ENCODE measurements at regions not wholly inside any gene's neighbourhood (a gene's known extent, or its start where the extent isn't known, plus 50 kb on each side); places are given as distances from the start of the nearest gene placed in this dataset.

DNA sequence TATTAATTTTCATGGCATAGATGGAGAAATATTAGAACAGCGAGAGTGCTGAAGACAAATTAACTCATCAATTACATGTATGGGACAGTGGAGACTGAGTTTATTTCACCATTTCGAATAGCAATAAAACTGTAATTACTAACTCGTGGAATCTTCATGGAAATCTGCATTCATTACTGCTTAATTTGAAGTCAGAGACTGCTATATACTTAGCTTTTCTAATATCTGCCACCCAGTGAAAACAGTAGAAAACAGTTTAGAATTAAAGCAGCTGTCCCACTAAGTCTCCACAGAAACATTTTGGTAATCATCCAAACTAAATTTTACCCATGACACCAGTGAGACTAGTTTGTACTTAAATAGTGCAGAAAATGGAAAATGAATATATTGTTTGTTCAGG is 56.8 kb downstream of the IZUMO3 start:
- no peak for DNase-seq

DNA sequence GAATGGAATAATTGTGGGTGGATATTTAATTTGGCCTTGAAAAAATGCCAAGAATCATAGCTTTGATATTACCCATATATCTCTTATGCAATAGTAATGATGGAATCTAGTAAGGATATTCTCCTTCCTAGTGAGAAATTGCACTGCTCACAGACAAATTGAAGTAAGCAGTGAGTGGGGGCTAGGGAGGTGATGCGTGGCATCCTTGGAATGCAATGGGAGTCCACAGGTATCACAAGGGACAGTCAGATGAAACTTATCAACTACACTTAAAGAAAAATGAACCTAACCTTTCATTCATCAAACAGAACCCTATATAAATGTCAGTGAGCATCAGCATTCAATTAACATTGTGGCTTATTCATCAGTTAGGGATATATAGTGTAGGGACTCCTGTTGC is 57.8 kb downstream of the IZUMO3 start:
- DNase-seq: no peak

DNA sequence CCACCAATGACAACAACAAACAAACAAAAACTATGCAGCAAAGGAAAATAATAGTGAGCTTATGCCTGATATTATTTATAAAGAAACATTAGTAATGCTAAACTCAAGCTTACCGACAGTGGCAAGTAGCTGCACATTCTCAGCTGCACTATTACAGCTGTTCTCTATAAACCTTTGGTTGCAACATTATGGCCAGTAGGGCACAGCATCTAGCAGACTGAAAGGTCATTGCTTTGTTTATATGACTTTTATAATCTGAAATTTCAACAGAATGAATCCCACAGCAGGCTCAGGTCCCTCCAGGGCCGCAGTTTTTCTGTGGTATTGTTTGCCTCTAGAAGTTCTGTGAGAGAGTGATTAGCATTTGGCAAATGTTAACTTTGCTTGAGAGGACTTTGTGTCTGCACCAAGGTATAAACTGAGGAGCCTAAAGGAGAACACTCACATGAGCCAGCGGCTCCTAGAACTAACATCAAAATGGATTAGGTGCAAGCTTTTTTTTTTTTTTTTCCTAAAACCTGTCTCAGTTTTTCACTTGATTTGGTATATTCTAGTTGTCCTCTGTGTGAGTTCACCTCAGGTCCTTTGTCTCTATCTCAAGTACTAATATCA is 58.3 kb downstream of the IZUMO3 start:
- DNase-seq: no peak

DNA sequence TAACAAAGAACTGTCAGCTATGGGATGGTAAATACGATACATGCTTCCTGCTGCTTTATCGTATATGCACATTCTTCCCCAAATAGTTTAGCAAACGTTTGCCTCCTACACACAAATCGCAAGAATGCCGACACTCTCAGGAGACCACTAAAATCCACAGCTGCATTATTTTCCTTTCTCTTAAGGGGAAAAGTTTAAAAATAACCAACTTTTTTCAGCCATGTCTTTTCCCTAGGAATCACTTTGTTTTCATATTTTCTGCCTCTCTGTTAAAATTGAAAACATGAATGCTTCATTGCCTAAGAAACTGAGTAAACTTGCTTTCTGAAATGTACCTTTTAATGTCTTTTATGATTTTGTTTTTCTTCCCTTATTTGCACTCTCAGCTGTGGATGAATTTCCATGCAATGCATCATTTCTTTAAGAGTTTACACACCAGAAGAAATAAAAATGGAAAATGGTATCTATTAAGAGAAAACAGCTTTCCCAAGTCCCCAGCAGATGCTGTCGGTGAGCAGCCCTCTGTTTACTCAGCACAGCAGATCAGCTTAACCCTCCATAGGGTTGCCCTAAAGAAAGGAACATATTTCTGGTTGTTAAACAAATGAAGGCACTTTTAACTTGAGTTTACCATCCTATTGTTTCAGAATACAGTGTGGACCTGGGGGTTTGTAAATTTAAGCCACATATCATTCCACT is 66.2 kb downstream of the IZUMO3 start:
- DNase-seq: no peak

DNA sequence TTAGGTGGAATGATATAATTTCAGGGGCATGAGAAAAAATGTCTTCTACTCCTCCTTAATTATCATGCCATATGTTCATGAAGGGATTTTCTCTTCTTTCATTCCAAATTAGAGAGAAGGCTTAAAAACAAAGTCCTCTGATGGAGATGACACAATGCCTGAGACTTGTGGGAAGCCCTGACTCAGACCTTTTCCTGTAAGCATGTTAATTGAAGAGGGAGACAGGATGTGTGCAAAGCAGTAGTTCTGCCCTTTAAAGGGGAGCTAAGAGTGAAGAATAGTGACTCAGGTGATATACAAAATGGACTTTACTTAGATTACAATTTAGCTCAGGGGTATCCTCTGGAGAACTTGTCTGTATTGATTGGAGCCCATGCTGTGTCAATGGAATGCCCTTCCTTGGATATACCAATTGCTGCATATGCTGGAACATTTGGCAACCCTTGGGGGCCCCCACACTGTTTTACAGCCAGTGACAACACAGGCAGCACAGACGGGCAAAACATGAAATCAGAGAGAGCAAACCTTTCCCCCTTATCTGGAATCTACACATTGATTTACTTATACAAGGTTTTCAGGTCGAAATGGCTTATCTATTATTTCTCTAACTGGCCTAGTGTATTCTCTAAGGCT is 81.3 kb downstream of the IZUMO3 start:
- no peak for DNase-seq

DNA sequence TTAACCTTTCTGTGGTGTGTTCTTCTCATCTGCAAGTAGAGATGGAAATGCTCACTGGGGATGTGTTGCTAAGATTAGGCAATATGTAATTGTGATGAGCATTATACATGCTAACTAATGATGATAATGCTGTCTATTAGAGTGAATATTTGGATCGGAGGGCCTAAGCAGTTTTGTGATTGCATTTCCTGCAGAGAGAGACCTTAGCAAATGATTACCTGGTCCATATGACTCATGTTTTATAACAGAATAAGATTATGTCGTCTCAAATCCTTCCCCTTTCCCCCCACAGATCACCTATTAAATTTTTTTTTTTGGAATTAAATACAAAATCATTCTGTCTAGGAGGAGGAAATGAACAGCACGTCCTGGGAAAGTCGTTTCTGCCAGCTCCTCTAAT is 82.7 kb downstream of the IZUMO3 start:
- no peak for DNase-seq

DNA sequence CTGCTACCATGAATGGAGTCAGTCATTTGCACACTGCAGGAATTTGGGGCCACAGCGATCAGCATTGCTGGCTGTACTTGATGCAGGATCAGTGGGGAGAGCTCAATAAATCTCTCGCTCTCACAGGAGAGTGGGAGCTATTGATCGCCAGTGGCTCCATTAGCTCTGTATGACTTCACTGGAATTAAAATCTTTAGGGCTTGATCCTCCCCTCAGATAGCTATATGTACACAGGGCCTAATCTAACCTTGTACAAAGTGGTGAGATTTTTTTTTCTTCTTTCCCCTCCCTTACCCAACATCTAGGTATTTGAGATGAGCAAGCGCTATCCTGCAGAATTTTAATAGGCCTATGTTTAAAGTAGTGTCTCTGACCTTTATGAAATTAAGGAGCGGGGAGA is 84.9 kb downstream of the IZUMO3 start:
- DNase-seq: no peak

DNA sequence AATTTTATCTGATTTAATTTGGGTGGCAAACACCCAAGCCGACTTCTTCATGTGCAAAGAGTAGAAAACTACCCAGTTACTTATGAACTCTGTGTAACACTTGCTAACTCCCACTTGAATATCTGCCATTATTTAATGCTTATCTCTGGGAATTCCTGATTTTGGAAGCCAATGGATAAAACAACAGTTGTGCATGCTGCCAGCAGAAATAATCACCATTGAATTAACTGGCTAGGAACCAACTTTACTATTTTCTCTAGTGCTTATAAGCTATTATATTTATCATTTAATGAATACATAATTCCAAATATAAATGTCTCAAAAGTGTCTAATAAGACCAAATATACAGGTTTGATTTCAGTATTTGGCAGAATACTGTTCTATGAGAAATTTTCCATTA is 85.7 kb downstream of the IZUMO3 start:
- no peak for DNase-seq

DNA sequence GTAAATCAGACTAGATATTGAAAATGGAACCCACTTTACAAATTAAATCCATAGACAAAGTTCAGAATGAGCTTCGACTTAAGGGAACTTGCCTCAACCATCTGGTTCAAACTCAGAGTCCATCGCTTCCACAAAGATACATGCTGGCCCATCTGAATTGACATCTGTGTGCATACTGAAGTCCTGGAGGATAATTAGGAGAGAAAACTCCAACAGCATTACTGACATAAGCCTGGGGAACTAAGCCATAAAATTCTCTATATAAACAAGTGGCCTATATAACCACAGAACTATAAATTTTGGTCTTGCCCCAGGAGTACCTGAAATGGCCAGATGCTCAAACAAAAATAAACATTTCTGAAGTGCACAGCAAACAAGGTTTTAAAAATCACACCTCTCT is 94.4 kb downstream of the IZUMO3 start:
- DNase-seq: no peak

DNA sequence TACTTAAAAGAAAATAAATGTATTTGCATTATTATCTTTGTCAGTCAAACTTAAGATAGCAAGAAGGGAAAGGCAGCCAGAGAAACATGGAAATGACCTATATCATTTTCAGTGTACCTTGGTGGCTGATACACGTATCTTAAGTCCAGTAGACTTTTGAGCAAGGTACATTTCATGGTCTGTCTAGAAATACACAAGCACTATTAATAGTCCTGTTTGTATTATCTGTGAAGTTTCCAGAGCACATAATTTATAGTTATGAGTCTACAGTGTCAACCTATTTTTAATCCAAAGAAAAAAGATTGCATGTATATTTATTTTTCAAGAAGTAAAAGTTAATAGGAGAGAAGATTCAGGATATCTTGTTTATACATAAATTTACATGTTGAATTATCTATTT is 95.7 kb downstream of the IZUMO3 start:
- DNase-seq: no peak

DNA sequence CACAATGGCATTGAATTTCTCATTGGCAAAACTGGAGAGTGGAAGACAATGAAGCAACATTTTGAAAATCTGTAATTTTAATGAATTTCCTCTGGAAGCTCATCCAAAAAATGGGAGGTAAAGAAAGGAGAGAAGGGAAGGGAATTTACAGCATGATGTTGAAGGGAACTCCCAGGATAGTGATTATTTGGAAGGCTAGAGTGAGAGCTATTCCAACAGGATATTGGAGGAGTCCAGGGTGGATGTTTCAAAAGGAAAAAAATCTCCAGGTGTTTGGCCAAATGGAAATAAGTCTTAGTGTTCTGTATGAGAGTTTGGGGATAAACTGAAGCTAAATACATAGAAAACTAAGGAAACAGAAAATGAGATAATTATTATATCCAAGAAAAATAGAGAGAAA is 106.2 kb downstream of the IZUMO3 start:
- DNase-seq: no peak

DNA sequence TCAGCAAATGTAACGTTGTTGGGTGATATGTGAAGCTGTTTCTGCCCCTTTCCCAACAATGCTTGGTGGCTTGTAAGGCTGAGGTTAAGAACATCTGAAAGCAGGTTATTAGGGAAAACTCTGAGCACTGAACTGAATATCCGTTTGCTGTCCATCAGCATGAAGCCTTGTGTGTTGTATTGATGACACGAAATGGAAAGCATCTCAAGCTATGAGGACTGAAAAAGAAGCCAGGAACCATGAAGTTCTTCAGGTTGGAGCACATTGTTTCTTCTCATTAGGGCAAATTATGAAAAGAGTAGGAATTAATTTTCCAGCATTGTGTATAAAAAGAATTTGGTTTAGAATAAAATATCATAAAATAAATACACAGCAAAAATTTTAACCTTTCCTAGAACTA is 106.8 kb downstream of the IZUMO3 start:
- no peak for DNase-seq

DNA sequence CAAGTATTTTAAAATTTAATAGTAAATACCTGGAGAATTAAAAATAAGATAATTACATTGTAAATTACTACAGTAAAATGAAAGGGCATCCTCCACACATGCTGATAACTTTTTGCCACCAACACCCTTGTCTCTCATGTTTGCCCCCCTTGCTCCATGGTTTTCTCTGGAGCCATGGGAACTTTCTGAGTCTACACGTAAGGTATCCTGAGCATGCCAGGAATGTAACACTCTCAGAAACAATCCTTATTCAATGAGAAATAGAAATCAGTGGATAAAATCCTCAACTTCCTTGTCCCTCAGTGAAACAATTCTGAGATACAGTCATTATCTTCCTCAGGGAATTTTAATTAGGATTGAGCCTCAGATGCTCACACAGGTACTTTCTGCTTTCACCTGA is 108.9 kb downstream of the IZUMO3 start:
- no peak for DNase-seq

DNA sequence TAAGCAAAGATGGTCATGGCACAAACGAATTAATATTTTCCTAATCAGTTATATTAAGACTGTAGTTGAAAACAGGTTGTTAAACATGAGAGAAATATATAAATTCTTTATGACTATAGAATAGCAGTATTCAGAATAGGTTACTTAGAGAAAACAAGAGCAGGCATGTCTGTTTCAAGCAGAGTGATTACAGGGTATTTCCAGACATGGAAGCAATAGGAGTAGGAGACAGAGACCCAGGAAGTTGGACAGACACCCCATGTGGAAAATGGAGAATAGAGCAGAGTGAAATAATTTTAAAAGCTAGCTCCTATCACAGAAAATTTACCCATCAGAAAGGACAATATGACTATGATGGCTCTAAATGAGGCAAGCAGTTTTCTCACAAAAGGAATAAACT is 111.5 kb downstream of the IZUMO3 start:
- no peak for DNase-seq

DNA sequence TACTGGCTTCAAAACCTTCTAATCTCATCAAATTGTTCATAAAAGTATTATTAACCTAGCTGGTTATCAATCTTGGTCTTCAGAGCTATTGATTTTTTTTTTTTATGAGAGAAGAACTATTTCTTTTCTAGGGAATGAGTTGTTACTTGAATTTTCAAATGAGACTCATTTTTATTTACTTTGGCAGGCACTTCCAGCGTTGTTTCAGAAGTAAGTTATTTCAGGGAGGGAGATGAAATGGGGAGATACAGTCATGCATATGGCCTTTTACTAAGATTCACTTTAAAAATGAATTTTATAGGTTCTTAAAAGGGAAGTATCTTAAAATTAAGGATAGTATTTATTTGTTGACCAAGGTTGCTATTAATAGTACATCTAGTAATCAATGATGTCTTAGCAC is 129.6 kb downstream of the IZUMO3 start:
- no peak for DNase-seq

DNA sequence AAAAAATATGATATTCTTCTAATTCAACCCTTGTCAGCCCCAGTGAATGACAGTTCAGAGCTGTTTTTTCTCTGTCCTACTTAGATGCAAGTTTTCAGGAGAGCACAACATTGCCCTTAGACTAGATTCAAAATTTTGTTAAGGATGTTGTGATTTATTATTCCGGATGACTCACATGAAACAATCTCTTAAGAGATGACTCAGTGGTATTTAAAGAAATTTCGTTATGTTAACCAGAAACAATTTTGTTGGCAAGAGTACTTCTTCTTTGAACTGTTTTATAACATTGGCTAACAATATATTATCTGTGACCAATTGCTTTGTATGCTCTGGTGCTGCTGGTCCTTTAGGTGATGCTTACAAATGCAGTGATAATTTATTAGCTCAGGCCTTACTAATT is 132.0 kb downstream of the IZUMO3 start:
- DNase-seq: no peak

DNA sequence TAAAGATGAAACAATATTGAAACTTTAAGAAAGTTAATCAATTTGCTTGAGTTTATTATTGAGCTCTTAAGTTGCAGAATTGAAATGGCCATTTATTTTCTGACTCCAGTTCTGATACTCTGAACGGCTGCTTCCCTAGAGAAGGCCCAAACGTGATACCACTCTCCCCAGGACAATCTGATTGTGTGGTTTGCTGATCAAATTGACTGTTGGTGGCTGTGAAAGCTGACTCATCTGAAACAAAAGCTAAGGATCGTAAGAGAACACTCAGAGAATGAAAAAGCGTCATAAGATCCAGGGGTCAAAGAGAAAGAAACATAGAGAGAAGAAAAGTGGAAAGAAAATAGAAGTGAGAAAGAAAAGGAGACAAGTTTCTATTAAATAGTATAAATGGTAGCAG is 147.2 kb downstream of the IZUMO3 start:
- no peak for DNase-seq

DNA sequence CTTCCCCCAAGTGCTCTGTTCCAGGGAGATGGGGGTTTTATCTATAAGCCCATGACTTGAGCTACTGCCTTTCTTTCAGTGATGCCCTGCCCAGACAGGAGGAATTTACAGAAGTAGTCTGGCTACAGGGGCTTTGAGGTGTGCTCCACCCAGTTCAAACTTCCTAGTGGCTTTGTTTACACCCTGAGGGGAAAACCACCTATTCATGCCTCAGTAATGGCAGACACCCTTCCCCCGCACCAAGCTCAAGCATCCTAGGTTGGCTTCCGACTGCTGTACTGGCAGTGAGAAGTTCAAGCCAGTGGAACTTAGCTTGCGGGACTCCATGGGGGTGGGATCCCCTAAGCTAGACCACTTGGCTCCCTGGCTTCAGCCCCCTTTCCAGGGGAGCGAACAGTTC is 154.6 kb downstream of the IZUMO3 start:
- DNase-seq: no peak

DNA sequence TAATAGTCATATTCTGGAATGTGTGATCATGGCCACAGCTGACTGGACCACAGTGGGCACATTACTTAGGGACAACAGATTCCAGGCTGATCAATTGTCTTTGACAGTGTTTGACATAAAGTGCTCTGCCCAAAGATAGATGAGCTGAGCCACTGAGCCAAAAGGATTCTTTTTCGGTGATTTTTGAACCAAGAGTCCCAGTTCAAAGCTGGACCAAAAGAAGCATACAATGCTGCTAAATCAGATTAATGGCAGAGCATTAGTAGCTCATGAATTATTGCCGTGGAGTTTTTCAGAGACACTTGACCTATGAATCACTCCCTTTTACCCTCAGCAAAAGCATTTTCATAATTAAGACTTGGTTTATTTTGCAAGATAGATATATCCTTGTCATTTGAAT is 160.6 kb downstream of the IZUMO3 start:
- no peak for DNase-seq

DNA sequence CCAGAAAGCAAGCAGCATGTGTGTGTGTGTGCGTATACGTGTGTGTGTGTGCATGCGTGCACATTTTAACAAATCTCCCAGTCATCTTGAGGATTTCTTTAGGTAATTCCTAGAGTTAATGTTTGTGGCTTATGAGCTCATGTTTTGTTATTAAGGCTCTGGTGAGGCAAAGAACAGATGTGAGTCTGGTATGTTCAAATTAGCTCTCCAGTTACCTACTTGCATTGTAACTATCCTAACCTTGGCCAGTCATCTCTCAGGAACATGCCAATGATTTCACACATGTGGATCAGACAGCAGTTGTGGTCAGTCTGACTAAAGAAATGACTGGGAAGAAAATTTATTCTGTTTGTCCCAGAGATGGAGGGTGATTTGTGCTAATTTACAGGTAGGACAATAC is 163.1 kb downstream of the IZUMO3 start:
- DNase-seq: no peak

DNA sequence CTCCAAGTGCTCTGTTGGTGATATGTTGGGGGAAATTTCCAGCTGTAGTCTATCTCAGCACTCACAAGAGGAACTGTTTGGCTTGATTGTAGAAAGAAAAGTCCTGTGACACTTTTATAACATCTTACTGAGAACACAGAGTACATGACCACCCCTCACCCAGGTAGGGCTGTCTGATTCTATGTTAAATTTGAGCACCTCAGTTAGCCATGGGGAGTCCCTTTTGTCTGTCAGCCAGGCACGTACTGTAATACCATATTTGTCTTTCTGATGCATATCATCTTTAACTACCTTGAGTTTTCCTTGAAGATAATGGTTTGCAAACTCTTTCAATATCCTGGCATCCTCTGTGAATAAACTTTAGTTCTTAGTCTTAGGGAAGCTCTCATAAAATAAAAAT is 164.5 kb downstream of the IZUMO3 start:
- no peak for DNase-seq

DNA sequence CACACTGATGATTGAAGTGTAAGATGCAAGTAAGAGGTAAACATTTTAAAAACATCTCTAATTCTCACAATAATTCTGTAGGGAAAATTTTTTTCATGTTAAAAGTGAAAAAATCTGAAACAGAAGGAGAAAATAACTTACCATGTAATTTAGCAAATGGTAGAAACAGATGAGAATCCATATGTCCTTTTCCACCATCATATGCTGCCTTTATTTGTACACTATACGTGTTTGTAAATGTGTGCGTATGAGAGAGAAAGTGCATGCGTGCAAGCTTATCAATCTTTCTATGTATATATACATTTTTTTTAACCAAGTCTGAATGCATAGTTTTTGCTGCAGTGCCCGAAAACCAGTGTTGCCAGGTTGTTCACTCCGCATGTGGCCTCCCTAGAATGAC is 186.7 kb downstream of the IZUMO3 start:
- DNase-seq: no peak

DNA sequence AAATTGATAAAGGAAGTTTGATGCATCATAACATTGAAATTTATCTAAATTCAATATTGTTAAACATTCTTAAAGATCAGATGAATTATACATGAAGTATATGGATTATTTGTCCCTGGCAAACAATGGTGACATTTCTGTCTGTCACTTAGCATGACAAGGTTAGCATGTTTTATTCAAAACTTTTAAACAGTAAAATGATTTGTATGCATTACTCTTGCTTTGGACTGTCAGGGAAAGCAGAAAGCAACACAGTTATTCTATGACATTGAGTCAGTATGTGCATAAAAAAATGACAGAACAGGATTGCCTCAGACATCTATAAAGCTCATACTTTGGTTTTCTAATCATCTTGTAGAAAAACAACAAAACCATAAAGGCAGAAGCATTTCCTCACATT is 193.7 kb downstream of the IZUMO3 start:
- no peak for DNase-seq

DNA sequence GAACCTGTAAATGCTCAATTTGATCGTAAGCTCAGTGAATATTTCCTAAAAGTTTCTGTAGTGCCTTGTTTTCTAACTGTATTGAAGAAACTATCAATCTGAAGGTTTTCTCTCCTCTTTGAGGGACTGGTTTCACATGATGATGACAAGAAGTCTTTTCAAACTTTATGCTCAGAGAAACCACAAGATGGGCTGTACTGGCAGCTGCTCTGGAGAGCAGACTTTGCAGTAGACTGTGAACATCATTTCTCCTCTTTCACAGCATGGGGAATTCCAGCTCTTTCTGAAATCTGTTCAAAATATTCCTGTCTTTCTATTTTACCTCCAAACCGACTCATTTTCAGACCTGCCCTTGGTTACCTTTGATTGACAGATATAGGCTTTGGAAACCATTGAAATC is 194.4 kb downstream of the IZUMO3 start:
- no peak for DNase-seq

DNA sequence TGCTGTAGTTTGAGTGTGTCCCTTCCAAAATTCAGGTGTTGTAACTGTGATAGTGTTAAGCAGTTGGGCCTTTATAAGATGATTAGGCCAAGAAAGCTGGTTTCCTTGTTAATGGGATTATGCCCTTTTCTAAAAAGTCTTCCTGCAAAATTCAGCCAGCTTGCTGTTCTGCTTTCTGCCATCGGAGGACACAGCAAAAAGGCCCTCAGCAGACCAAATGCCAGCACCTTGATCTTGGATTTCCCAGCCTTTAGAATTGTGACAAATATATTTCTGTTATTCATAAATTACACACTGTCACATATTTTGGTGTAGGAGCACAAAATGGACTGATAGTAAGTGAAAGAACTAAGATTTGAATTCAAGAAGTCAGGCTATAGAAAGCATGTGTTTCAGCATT is 203.2 kb downstream of the IZUMO3 start:
- no peak for DNase-seq

Measured in NCI-H526 treated with DMSO at 0.1 percent for 48 hours (cell line).